ENCODE measurements at regions not wholly inside any gene's neighbourhood (a gene's known extent, or its start where the extent isn't known, plus 50 kb on each side); places are given as distances from the start of the nearest gene placed in this dataset.

GRCh38 chr9:118088090-118088489 lies 383.9 kb downstream of the TLR4 start:
- no peak for DNase-seq

GRCh38 chr9:118091226-118091625 lies 387.0 kb downstream of the TLR4 start:
- no peak for DNase-seq

GRCh38 chr9:118091711-118092500 lies 387.7 kb downstream of the TLR4 start:
- no peak for DNase-seq

- no peak for DNase-seq
These were observed 390.2 kb downstream of the TLR4 start for GRCh38 chr9:118094387-118094786.

- DNase-seq: no peak
These were observed 396.6 kb downstream of the TLR4 start for GRCh38 chr9:118100529-118101419.

- DNase-seq: no peak
These were observed 400.2 kb downstream of the TLR4 start for GRCh38 chr9:118104363-118104762.

- no peak for DNase-seq
These were observed 404.8 kb downstream of the TLR4 start for GRCh38 chr9:118108971-118109370.

- DNase-seq: no peak
These were observed 405.3 kb downstream of the TLR4 start for GRCh38 chr9:118109542-118109941.

GRCh38 chr9:118121361-118121760 lies 417.2 kb downstream of the TLR4 start:
- no peak for DNase-seq

- DNase-seq: no peak
These were observed 424.1 kb downstream of the TLR4 start for GRCh38 chr9:118128313-118128712.

GRCh38 chr9:118129541-118129940 lies 425.3 kb downstream of the TLR4 start:
- no peak for DNase-seq

GRCh38 chr9:118148990-118149389 lies 444.8 kb downstream of the TLR4 start:
- DNase-seq: no peak

GRCh38 chr9:118156846-118157245 lies 452.6 kb downstream of the TLR4 start:
- no peak for DNase-seq

GRCh38 chr9:118162716-118163115 lies 458.5 kb downstream of the TLR4 start:
- no peak for DNase-seq

GRCh38 chr9:118163751-118164150 lies 459.5 kb downstream of the TLR4 start:
- DNase-seq: no peak

- DNase-seq: no peak
These were observed 461.2 kb downstream of the TLR4 start for GRCh38 chr9:118165451-118165850.

- DNase-seq: no peak
These were observed 466.1 kb downstream of the TLR4 start for GRCh38 chr9:118170032-118170955.

GRCh38 chr9:118177241-118177640 lies 473.0 kb downstream of the TLR4 start:
- DNase-seq: no peak

GRCh38 chr9:118183576-118183975 lies 479.4 kb downstream of the TLR4 start:
- no peak for DNase-seq

GRCh38 chr9:118187408-118187807 lies 483.2 kb downstream of the TLR4 start:
- no peak for DNase-seq

GRCh38 chr9:118189615-118190014 lies 485.4 kb downstream of the TLR4 start:
- DNase-seq: no peak

GRCh38 chr9:118192807-118193206 lies 488.6 kb downstream of the TLR4 start:
- no peak for DNase-seq

GRCh38 chr9:118209343-118209742 lies 505.1 kb downstream of the TLR4 start:
- DNase-seq: no peak
